Testis (tissue), 2 donors: ENCODE measurements at regions not wholly inside any gene's neighbourhood (a gene's known extent, or its start where the extent isn't known, plus 50 kb on each side); places are given as distances from the start of the nearest gene placed in this dataset.

Source experiments
- CTCF ChIP-seq, 3 experiments: fragments of 450-650 bp in 2 of 3; fragments of 200-600 bp in 1 of 3; sonication (generic) in 1 of 3; IDR thresholded peaks; one replicate each; pipeline ENCODE4 v1.5.1; 2016 to 2019; ENCODE audit warnings: antibody characterized with exemption in 3 of 3, mild to moderate bottlenecking in 2 of 3, moderate library complexity in 1 of 3
- POLR2A ChIP-seq: fragments of 450-650 bp; IDR thresholded peaks from one replicate; pipeline ENCODE4 v1.6.1; 2017; ENCODE audit warnings: antibody characterized with exemption, mild to moderate bottlenecking, moderate library complexity

- TF ChIP-seq CTCF (IDR thresholded peaks at IDR 0.05), result no peak
- TF ChIP-seq POLR2A, result no peak
Observed at GRCh38 chr6:90936286-90936685, 349.4 kb upstream of the MAP3K7 start.
